H1 (cell line): ENCODE measurements at regions not wholly inside any gene's neighbourhood (a gene's known extent, or its start where the extent isn't known, plus 50 kb on each side); places are given as distances from the start of the nearest gene placed in this dataset.
A peak's percentile ranks its signal among the peaks of the same experiment; 100 is the strongest.

Source experiments
- CTCF ChIA-PET: fragments of 300-600 bp; sonication (Branson Sonifier 250); formaldehyde crosslinking; loops from one replicate; lab custom pipeline; 2021; ENCODE audit not compliant: partially characterized antibody; lab: Charles Lee
- POLR2A ChIA-PET: fragments of 300-600 bp; sonication (Branson Sonifier 250); formaldehyde crosslinking; loops from one replicate; lab custom pipeline; 2021; ENCODE audit warnings: inconsistent platforms; ENCODE audit not compliant: partially characterized antibody; lab: Charles Lee
- DNase-seq, 2 experiments: peaks; one replicate each; pipeline versions ENCODE4 v3.0.0 to v3.0.0-alpha.2; 2010 to 2022; ENCODE audit warnings: low spot score in 2 of 2, low read depth in 1 of 2, mixed read lengths in 1 of 2
- FAIRE-seq: peaks from 2 replicates; lab custom pipeline; 2011; peaks lifted over from hg19 to GRCh38; lab: Jason Lieb, UNC
- H2AFZ ChIP-seq: 2 replicates; pipeline ENCODE4 v1.8.1; 2012; ENCODE audit warnings: low read length, inconsistent platforms
- H2AK5ac ChIP-seq: 2 replicates; pipeline ENCODE4 v1.6.1; 2013; ENCODE audit warnings: low read depth, low read length
- H2BK120ac ChIP-seq: replicated peaks from 2 replicates; pipeline ENCODE3; 2013; ENCODE audit warnings: low read depth, low read length, inconsistent platforms
- H2BK12ac ChIP-seq: 2 replicates; pipeline ENCODE4 v1.6.1; 2013; ENCODE audit warnings: low read depth, low read length
- H2BK15ac ChIP-seq: 2 replicates; pipeline ENCODE4 v1.6.1; 2013; ENCODE audit warnings: low read length
- H2BK20ac ChIP-seq: 2 replicates; pipeline ENCODE4 v1.6.1; 2013; ENCODE audit warnings: low read length
- H2BK5ac ChIP-seq: 2 replicates; pipeline ENCODE4 v1.6.1; 2013; ENCODE audit warnings: low read depth, low read length
- H3K14ac ChIP-seq: 2 replicates; pipeline ENCODE4 v1.6.1; 2013; ENCODE audit warnings: inconsistent platforms; ENCODE audit not compliant: insufficient read length
- H3K18ac ChIP-seq: 2 replicates; pipeline ENCODE4 v1.6.1; 2013; ENCODE audit warnings: low read length; ENCODE audit errors: extremely low read depth
- H3K23ac ChIP-seq: 2 replicates; pipeline ENCODE4 v1.6.1; 2013; ENCODE audit warnings: inconsistent platforms; ENCODE audit not compliant: insufficient read length
- H3K23me2 ChIP-seq: 2 replicates; pipeline ENCODE4 v1.6.1; 2013; ENCODE audit warnings: low read depth, low read length
- H3K27ac ChIP-seq: 2 replicates; pipeline ENCODE4 v1.6.1; 2011; ENCODE audit warnings: low read depth, low read length, inconsistent platforms
- H3K27me3 ChIP-seq, 4 experiments: replicated peaks in 1 of 4; 1 replicate in 1 of 4; 2 replicates in 3 of 4; pipeline versions ENCODE4 v1.6.1 to v1.8.1; 2011 to 2013; ENCODE audit warnings: low read length in 3 of 4, mild to moderate bottlenecking in 3 of 4, inconsistent platforms in 2 of 4, mixed read lengths in 2 of 4, moderate library complexity in 1 of 4; ENCODE audit not compliant: control insufficient read depth in 3 of 4, insufficient read depth in 3 of 4; ENCODE audit errors: extremely low read depth in 1 of 4
- H3K36me3 ChIP-seq, 4 experiments: 2 replicates each; pipeline versions ENCODE4 v1.6.1 to v1.8.1; 2011 to 2013; ENCODE audit warnings: mild to moderate bottlenecking in 4 of 4, low read length in 3 of 4, moderate library complexity in 2 of 4, control low read depth in 1 of 4, inconsistent platforms in 1 of 4; ENCODE audit not compliant: insufficient read depth in 4 of 4, control insufficient read depth in 2 of 4
- H3K4ac ChIP-seq: replicated peaks from 2 replicates; pipeline ENCODE3; 2013; ENCODE audit warnings: low read length, low read depth, mixed read lengths, inconsistent platforms; ENCODE audit not compliant: insufficient read length
- H3K4me1 ChIP-seq, 4 experiments: replicated peaks in 1 of 4; 1 replicate in 1 of 4; 2 replicates in 3 of 4; pipeline versions ENCODE4 v1.6.1 to v1.8.1; 2011 to 2013; ENCODE audit warnings: low read length in 3 of 4, inconsistent platforms in 2 of 4, mixed read lengths in 1 of 4; ENCODE audit not compliant: insufficient read depth in 4 of 4, control insufficient read depth in 3 of 4
- H3K4me2 ChIP-seq, 2 experiments: 2 replicates each; pipeline versions ENCODE4 v1.6.1 to v1.8.1; 2011 to 2013; ENCODE audit warnings: low read depth in 2 of 2, low read length in 2 of 2, control low read depth in 1 of 2, inconsistent platforms in 1 of 2, mild to moderate bottlenecking in 1 of 2; ENCODE audit not compliant: insufficient read depth in 1 of 2
- H3K4me3 ChIP-seq, 4 experiments: fragments of 200-600, 300-600 bp in 1 of 4; sonication (generic), shearing (Covaris generic), sonication (Bioruptor Twin) in 1 of 4; 2 replicates each; pipeline versions ENCODE4 v1.5.1 to v1.8.1; 2011 to 2016; ENCODE audit warnings: low read length in 4 of 4, low read depth in 3 of 4, control low read depth in 2 of 4, inconsistent platforms in 2 of 4, mild to moderate bottlenecking in 2 of 4, mixed read lengths in 1 of 4, moderate library complexity in 1 of 4; ENCODE audit not compliant: insufficient read depth in 2 of 4; ENCODE audit errors: extremely low read depth in 1 of 4
- H3K56ac ChIP-seq: replicated peaks from 2 replicates; pipeline ENCODE3; 2013; ENCODE audit warnings: low read depth, mild to moderate bottlenecking, mixed read lengths, low read length, inconsistent platforms; ENCODE audit not compliant: insufficient read length
- H3K79me1 ChIP-seq: 2 replicates; pipeline ENCODE4 v1.6.1; 2013; ENCODE audit warnings: low read depth, low read length, control low read depth
- H3K79me2 ChIP-seq, 2 experiments: 2 replicates each; pipeline versions ENCODE4 v1.6.1 to v1.8.1; 2012 to 2013; ENCODE audit warnings: low read length in 2 of 2, mild to moderate bottlenecking in 2 of 2, inconsistent platforms in 1 of 2; ENCODE audit not compliant: insufficient read depth in 2 of 2, control insufficient read depth in 1 of 2
- H3K9ac ChIP-seq, 4 experiments: replicated peaks in 1 of 4; 1 replicate in 1 of 4; 2 replicates in 3 of 4; pipeline versions ENCODE4 v1.6.1 to v1.8.1; 2011 to 2013; ENCODE audit warnings: low read depth in 3 of 4, low read length in 3 of 4, control low read depth in 2 of 4, mild to moderate bottlenecking in 2 of 4, moderate library complexity in 2 of 4, inconsistent platforms in 1 of 4; ENCODE audit errors: extremely low read depth in 1 of 4
- H3K9me3 ChIP-seq, 2 experiments: 2 replicates each; pipeline versions ENCODE4 v1.6.1 to v1.8.1; 2012 to 2013; ENCODE audit warnings: mild to moderate bottlenecking in 2 of 2, moderate library complexity in 2 of 2, control low read depth in 1 of 2, inconsistent platforms in 1 of 2, low read depth in 1 of 2, low read length in 1 of 2, mixed read lengths in 1 of 2; ENCODE audit not compliant: insufficient read depth in 2 of 2
- H4K20me1 ChIP-seq, 2 experiments: replicated peaks in 1 of 2; 2 replicates each; pipeline versions ENCODE3 to v1.8.1; 2011 to 2013; ENCODE audit warnings: inconsistent platforms in 2 of 2, low read length in 2 of 2, mild to moderate bottlenecking in 1 of 2; ENCODE audit not compliant: insufficient read depth in 2 of 2, control insufficient read depth in 1 of 2
- H4K5ac ChIP-seq: 2 replicates; pipeline ENCODE4 v1.6.1; 2013; ENCODE audit warnings: low read length, low read depth, mixed read lengths, inconsistent platforms; ENCODE audit not compliant: insufficient read length
- H4K8ac ChIP-seq: 2 replicates; pipeline ENCODE4 v1.8.0; 2013; ENCODE audit warnings: mild to moderate bottlenecking, moderate library complexity, low read length, inconsistent platforms; ENCODE audit not compliant: insufficient read depth; ENCODE audit errors: extremely low read depth
- H4K91ac ChIP-seq: replicated peaks from 2 replicates; pipeline ENCODE3; 2013; ENCODE audit warnings: low read length, mixed read lengths, inconsistent platforms; ENCODE audit not compliant: insufficient read length
- KDM1A ChIP-seq: fragments of 200-600, 300-600 bp; sonication (generic); IDR thresholded peaks from 2 replicates; pipeline ENCODE4 v1.7.1; 2016; ENCODE audit warnings: mild to moderate bottlenecking, low read length, borderline replicate concordance
- NANOG ChIP-seq: IDR thresholded peaks from 2 replicates; pipeline ENCODE4 v1.6.1; 2011; ENCODE audit warnings: low read length, low read depth, mild to moderate bottlenecking, inconsistent platforms; ENCODE audit not compliant: insufficient read depth, poor library complexity, severe bottlenecking
- WGBS, 2 experiments: shearing (Covaris generic) in 1 of 2; methylation state at CpG; one replicate each; pipeline versions ENCODE4 v1.1.6 to v1.1.7; 2013 to 2015; ENCODE audit warnings: low lambda C conversion rate in 2 of 2, mixed read lengths in 2 of 2, inconsistent platforms in 1 of 2, low coverage in 1 of 2, missing lambda C conversion rate in 1 of 2; ENCODE audit not compliant: insufficient replicate concordance in 2 of 2, insufficient coverage in 1 of 2, insufficient read length in 1 of 2; ENCODE audit errors: extremely low coverage in 1 of 2, missing lambda C conversion rate in 1 of 2; 5-methylcytosine and 5-hydroxymethylcytosine counted together
- TF ChIP-seq, protein P1 (sequence below), 3 experiments: IDR thresholded peaks; 1 replicate in 2 of 3; 2 replicates in 1 of 3; pipeline versions ENCODE4 v1.5.1 to v1.6.1; 2011; ENCODE audit warnings: low read length in 3 of 3, mild to moderate bottlenecking in 3 of 3, inconsistent platforms in 2 of 3, low read depth in 1 of 3, moderate library complexity in 1 of 3; ENCODE audit not compliant: insufficient read depth in 1 of 3; ENCODE audit errors: control extremely low read depth in 1 of 3

DNA sequence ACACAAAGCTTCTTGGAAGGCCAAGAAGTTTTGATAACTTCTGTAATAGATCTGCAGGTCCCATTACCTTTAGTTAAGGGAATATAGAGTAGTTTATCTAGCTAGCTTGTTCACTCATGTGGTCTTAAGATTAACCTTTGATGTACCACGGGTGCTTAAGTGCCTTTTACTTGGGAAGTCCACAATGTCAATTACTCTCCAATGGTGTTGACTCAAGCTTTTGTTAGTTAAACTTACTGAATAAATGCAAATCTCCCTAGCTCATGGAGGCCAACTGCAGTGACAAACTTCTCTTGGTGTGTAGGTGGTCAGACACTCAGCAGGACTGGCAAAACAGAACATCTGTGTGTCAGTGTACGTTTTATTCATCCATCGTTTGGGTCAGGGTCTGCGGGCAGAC lies 501.5 kb downstream of the ELAVL2 start:
- H3K23me2 ChIP-seq: no peaks in the 10 kb centered on the region
- H4K8ac ChIP-seq: no peak overlapping the region
- no peak overlapping the region for H3K4ac ChIP-seq
- H2BK120ac ChIP-seq: no peak overlapping the region
- no peak overlapping the region for H2AFZ ChIP-seq
- no peaks in the 10 kb centered on the region for H4K20me1 ChIP-seq
- no peaks in the 10 kb centered on the region for H3K36me3 ChIP-seq
- no peaks in the 10 kb centered on the region for H3K79me1 ChIP-seq
- no peak overlapping the region for H3K4me3 ChIP-seq
- no peak overlapping the region for H3K4me2 ChIP-seq
- no peak overlapping the region for H3K56ac ChIP-seq
- H2BK12ac ChIP-seq: no peak overlapping the region
- H4K5ac ChIP-seq: no peak overlapping the region
- H3K23ac ChIP-seq: no peak overlapping the region
- DNase-seq (no peak), FAIRE-seq (peak; percentile 58)
- H3K9ac ChIP-seq: no peak overlapping the region
- no peaks in the 10 kb centered on the region for H3K4me1 ChIP-seq
- no peaks in the 10 kb centered on the region for H3K79me2 ChIP-seq
- H3K14ac ChIP-seq: no peak overlapping the region
- CTCF ChIA-PET: interaction anchor here (0.6 to 1.2 kb wide), 3 partner anchors 70 to 319 kb away, joined by 3 read pairs; no protein-coding TSS in a partner anchor
- H2AK5ac ChIP-seq: no peak overlapping the region
- no peak overlapping the region for H4K91ac ChIP-seq
- H3K18ac ChIP-seq: no peak overlapping the region
- 73% methylated on average over 4 of the region's 4 CpGs; no CpG with 5 or more reads in 1 of the 2 experiments for WGBS, 2 experiments
- no peak overlapping the region for H2BK15ac ChIP-seq
- H3K27me3 ChIP-seq: peaks cover 0 to 8% (median 4%) of the 10 kb centered on the region in 4 experiments; a peak in 4 of 7 replicates
- H2BK20ac ChIP-seq: no peak overlapping the region
- no peak overlapping the region for H2BK5ac ChIP-seq
- no peaks in the 10 kb centered on the region for H3K9me3 ChIP-seq
- H3K27ac ChIP-seq: no peak overlapping the region
- TF ChIP-seq, protein P1, sequence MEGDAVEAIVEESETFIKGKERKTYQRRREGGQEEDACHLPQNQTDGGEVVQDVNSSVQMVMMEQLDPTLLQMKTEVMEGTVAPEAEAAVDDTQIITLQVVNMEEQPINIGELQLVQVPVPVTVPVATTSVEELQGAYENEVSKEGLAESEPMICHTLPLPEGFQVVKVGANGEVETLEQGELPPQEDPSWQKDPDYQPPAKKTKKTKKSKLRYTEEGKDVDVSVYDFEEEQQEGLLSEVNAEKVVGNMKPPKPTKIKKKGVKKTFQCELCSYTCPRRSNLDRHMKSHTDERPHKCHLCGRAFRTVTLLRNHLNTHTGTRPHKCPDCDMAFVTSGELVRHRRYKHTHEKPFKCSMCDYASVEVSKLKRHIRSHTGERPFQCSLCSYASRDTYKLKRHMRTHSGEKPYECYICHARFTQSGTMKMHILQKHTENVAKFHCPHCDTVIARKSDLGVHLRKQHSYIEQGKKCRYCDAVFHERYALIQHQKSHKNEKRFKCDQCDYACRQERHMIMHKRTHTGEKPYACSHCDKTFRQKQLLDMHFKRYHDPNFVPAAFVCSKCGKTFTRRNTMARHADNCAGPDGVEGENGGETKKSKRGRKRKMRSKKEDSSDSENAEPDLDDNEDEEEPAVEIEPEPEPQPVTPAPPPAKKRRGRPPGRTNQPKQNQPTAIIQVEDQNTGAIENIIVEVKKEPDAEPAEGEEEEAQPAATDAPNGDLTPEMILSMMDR (IDR thresholded peaks at IDR 0.05; ENCODE audit: control extremely low read depth in 1 of 3, insufficient read depth in 1 of 3, low read depth in 1 of 3, low read length in 3 of 3): no peak
- TF ChIP-seq NANOG: peak; percentile 53
- peak; percentile 40; the same call in 1 of the 2 replicates for TF ChIP-seq KDM1A
- POLR2A ChIA-PET: no interaction called here
